Heart right ventricle (tissue), 16 donors: ENCODE measurements at regions not wholly inside any gene's neighbourhood (a gene's known extent, or its start where the extent isn't known, plus 50 kb on each side); places are given as distances from the start of the nearest gene placed in this dataset.

ENCODE experiments used
- ATAC-seq, 8 donors: fragments of 200-7000 bp; cut with Tn5 transposase; one replicate each; pipeline ENCODE4 v1.9.1; 2020; ENCODE audit warnings: mild to moderate bottlenecking in 8 of 8, moderate library complexity in 8 of 8, moderate number of reproducible peaks in 1 of 8
- DNase-seq, 2 donors: peaks; one replicate each; pipeline ENCODE4 v3.0.0-alpha.2; 2020
- H3K27ac ChIP-seq, 10 donors: fragments of 200-600 bp; sonication (generic) in 2 of 10; one replicate each; pipeline versions ENCODE4 v1.5.0 to v1.8.0; 2020 to 2022; ENCODE audit warnings: mild to moderate bottlenecking in 3 of 10
- H3K27me3 ChIP-seq, 7 donors: fragments of 200-600 bp; one replicate each; pipeline ENCODE4 v1.8.0; 2021 to 2022; ENCODE audit warnings: mild to moderate bottlenecking in 2 of 7
- H3K36me3 ChIP-seq, 9 donors: fragments of 200-600 bp; sonication (generic) in 1 of 9; one replicate each; pipeline versions ENCODE4 v1.5.0 to v1.8.0; 2020 to 2022; ENCODE audit warnings: mild to moderate bottlenecking in 2 of 9
- H3K4me1 ChIP-seq, 9 donors: fragments of 200-600 bp; sonication (generic) in 1 of 9; one replicate each; pipeline versions ENCODE4 v1.5.0 to v1.8.0; 2020 to 2022; ENCODE audit warnings: mild to moderate bottlenecking in 4 of 9
- H3K4me3 ChIP-seq, 10 donors: fragments of 200-600 bp; sonication (generic) in 2 of 10; one replicate each; pipeline versions ENCODE4 v1.5.0 to v1.8.0; 2020 to 2022; ENCODE audit warnings: mild to moderate bottlenecking in 7 of 10, moderate library complexity in 2 of 10
- H3K9me3 ChIP-seq, 11 donors: fragments of 200-600 bp in 10 of 11; sonication (generic) in 2 of 11; one replicate each; pipeline versions ENCODE4 v1.5.0 to v1.8.0; 2013 to 2022; ENCODE audit warnings: mild to moderate bottlenecking in 2 of 11, control low read depth in 1 of 11, moderate library complexity in 1 of 11
- CTCF ChIP-seq, 9 donors: fragments of 200-600 bp; sonication (generic) in 2 of 9; IDR thresholded peaks; one replicate each; pipeline versions ENCODE4 v1.5.0 to v1.8.0; 2021 to 2022; ENCODE audit warnings: antibody characterized with exemption in 9 of 9, mild to moderate bottlenecking in 5 of 9, moderate library complexity in 1 of 9
- WGBS, 2 donors: extraction: QIAGEN DNeasy Blood & Tissue Kit; methylation state at CpG; one replicate each; pipeline ENCODE4 v1.1.7; 2013; ENCODE audit warnings: inconsistent platforms in 1 of 2; 5-methylcytosine and 5-hydroxymethylcytosine counted together
- intact Hi-C, 10 donors: fragments of 100-400 bp; cut with DNase I; formaldehyde crosslinking; loops; one replicate each; pipeline versions ENCODE4 v1.11.1 to v1.14.2; 2022
- donor health status: Arrhythmogenic right ventricular cardiomyopathy.
- donor health status: ischemic (EF 13 %, LVEDD 7.1; RV severe dilation, severe dysfunction).
- donor health status: healthy with polysubstance abuse.
- donor health status: DM: no; HTN: yes; CAD: no.
- donor health status: DM: no; HTN: no; CAD: no.
- donor health status: ischemic (EF 25% LVEDD 6.9; RV normal size, moderate dysfunction).
- donor health status: ischemic (EF 25% LVEDD 5.7; RV mildly dilated, moderate dysfunction).
- donor health status: healthy.
- donor health status: DM: yes; HTN: yes; CAD: no.
- donor health status: Ischemic cardiomyopathy.
- donor health status: ischemic (EF 35%, LVEDD 5.7; RV mildly dilated, moderate dysfunction).
- donor health status: nonischemic (EF 11% LVEDD 7.7; RV severe dilation, severe dysfunction).
- donor health status: DM: yes; HTN: yes; CAD: no.
- donor health status: PGD.
- donor health status: ischemic (EF 29% LVEDD 5.4; RV normal size, mild dysfunction).
- donor health status: nonischemic (EF 23%, LVEDD 6.1; RV moderate dilation, normal function).

- WGBS, 2 donors: 85 to 90% methylated on average over 2 of the region's 2 CpGs
- DNase-seq: no peak
- no peak for TF ChIP-seq CTCF (IDR thresholded peaks at IDR 0.05)
- H3K27ac ChIP-seq: no peak overlapping the region
- intact Hi-C loops: no loop called here
- H3K36me3 ChIP-seq: no peaks in the 10 kb centered on the region
- ATAC-seq: no peak
- H3K9me3 ChIP-seq: no peaks in the 10 kb centered on the region
- H3K4me1 ChIP-seq: no peaks in the 10 kb centered on the region
- H3K27me3 ChIP-seq: no peaks in the 10 kb centered on the region
- no peak overlapping the region for H3K4me3 ChIP-seq
Measured at GRCh38 chrX:79300856-79301255, 66.3 kb downstream of the ITM2A start.

- Histone ChIP-seq H3K27ac (no peak overlapping the region), H3K9me3 (peaks cover 0 to 6% (median 0%) of the 10 kb centered on the region in 11 donors), H3K27me3 (peaks cover 0 to 15% (median 0%) of the 10 kb centered on the region in 7 donors), H3K4me1 (no peaks in the 10 kb centered on the region), H3K4me3 (no peak overlapping the region), H3K36me3 (no peaks in the 10 kb centered on the region)
- DNase-seq: no peak
- ATAC-seq: no peak
- intact Hi-C loops: no loop called here
- 75 to 94% methylated on average over 2 to 3 of the region's 3 CpGs for WGBS, 2 donors
- no peak for TF ChIP-seq CTCF (IDR thresholded peaks at IDR 0.05)
Measured at GRCh38 chrX:79290596-79290995, 76.5 kb downstream of the ITM2A start.

GRCh38 chrX:79288733-79289132 lies 78.4 kb downstream of the ITM2A start:
- H3K36me3 ChIP-seq: no peaks in the 10 kb centered on the region
- intact Hi-C loops: no loop called here
- peaks cover 0 to 15% (median 0%) of the 10 kb centered on the region in 7 donors for H3K27me3 ChIP-seq
- no peak for TF ChIP-seq CTCF (IDR thresholded peaks at IDR 0.05)
- no peak overlapping the region for H3K4me3 ChIP-seq
- H3K27ac ChIP-seq: no peak overlapping the region
- H3K4me1 ChIP-seq: no peaks in the 10 kb centered on the region
- H3K9me3 ChIP-seq: peaks cover 0 to 6% (median 0%) of the 10 kb centered on the region in 11 donors
- 78 to 82% methylated on average over 3 of the region's 3 CpGs for WGBS, 2 donors
- no peak for DNase-seq
- ATAC-seq: no peak

GRCh38 chrX:79287724-79288123 lies 79.4 kb downstream of the ITM2A start:
- Histone ChIP-seq H3K36me3 (no peaks in the 10 kb centered on the region), H3K4me3 (no peak overlapping the region), H3K4me1 (no peaks in the 10 kb centered on the region), H3K9me3 (peaks cover 0 to 2% (median 0%) of the 10 kb centered on the region in 11 donors), H3K27ac (no peak overlapping the region), H3K27me3 (peaks cover 0 to 9% (median 0%) of the 10 kb centered on the region in 7 donors)
- WGBS, 2 donors: 71 to 91% methylated on average over 1 of the region's 1 CpG
- DNase-seq: no peak
- no peak for TF ChIP-seq CTCF (IDR thresholded peaks at IDR 0.05)
- no peak for ATAC-seq
- intact Hi-C loops: no loop called here
